Skin of body (tissue), 1 donor: ENCODE measurements at regions not wholly inside any gene's neighbourhood (a gene's known extent, or its start where the extent isn't known, plus 50 kb on each side); places are given as distances from the start of the nearest gene placed in this dataset.
"Not testable (repeated sequence)": the region's sequence is repeated elsewhere in the genome, so short reads cannot be mapped to it uniquely, and the experiment has no call there.

ENCODE experiments used
- DNase-seq: peaks from one replicate; lab custom pipeline; 2025; lab: John Stamatoyannopoulos, UW

- no peak for DNase-seq
Observed at GRCh38 chr5:29508131-29508530, 1685.4 kb upstream of the CDH6 start.

- no peak for DNase-seq
Observed at GRCh38 chr5:29504411-29504810, 1689.1 kb upstream of the CDH6 start.

GRCh38 chr5:29498860-29499259, 1694.6 kb upstream of the CDH6 start:
- no peak for DNase-seq

GRCh38 chr5:29498412-29498811, 1695.1 kb upstream of the CDH6 start:
- no peak for DNase-seq

- no peak for DNase-seq
Observed at GRCh38 chr5:29485333-29485732, 1708.2 kb upstream of the CDH6 start.

GRCh38 chr5:29469581-29469980, 1723.9 kb upstream of the CDH6 start:
- DNase-seq, result no peak

DNA sequence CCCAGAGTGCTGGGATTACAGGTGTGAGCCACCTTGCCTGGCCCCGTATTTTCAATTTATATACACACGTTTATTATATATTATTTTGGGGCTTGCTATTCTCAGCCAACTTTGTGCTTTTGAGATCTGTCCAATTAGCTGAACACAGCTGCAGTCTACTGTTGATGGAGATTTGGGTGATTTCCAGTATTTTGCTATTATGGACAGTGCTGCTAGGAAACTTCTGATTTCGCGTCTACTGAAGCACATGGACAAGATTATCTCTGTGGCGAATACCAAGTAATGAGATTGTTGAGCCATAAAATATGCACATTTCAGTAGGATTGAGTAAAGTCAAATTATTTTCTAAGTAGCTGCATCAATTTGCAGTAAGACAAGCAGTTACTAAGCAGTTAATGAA, 1731.2 kb upstream of the CDH6 start:
- DNase-seq, result peak; percentile 22

GRCh38 chr5:29460971-29461559, 1732.4 kb upstream of the CDH6 start:
- DNase-seq, result no peak

DNA sequence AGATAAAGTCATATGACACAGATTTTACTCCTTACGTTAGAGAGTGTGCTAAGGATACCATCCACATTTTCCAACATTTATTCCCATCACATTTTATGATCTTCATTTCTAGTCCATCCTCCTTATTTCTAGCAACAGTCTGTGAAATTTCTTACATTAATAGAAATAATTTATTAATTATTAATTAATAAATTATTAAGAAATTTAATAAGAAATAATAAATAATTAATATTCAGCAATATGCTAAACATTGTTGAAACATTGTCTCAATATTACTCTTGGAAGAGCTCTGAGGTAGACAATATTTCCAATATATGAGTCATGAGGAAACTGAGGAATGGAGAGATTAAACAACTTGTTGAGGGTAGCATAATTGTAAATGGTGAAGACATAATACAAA, 1742.5 kb upstream of the CDH6 start:
- not testable (repeated sequence) for DNase-seq

DNA sequence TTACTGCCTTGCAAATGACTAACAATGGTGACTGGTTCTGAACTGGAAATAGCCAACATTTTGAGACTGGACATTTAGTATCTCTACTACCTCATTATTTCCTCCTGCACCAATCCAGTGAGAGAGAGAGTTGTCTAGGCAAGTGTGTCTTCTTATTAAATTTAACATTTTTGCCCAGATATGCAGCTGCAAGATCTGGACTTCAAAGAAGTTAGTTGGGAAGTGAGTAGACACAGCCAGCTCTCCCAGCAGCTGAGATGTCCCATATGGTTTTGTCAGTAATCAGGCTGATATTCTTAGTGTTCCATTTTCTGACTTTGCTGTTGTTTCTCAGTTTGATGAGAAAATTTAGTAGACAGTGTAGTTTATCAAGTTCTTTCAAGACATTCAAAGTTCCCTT, 1778.8 kb upstream of the CDH6 start:
- DNase-seq, result no peak

DNA sequence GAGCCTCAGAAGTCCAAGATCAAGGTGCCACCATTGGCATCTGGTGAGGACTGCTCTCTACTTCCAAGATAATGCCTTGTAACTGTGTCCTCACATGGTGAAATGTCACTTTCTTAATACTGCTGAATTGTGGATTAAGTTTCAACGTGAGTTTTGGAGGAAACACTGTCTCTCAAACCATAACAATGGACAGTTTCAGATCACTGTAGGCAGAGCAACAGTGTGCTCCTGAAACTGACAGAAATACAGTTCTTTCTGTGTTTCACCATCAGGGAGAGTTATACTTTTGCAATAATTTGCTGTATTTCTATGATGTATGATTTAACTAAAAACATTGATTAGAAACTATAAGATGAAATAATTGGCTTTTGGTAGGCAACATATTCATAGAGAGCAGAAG, 1780.5 kb upstream of the CDH6 start:
- DNase-seq, result no peak

DNA sequence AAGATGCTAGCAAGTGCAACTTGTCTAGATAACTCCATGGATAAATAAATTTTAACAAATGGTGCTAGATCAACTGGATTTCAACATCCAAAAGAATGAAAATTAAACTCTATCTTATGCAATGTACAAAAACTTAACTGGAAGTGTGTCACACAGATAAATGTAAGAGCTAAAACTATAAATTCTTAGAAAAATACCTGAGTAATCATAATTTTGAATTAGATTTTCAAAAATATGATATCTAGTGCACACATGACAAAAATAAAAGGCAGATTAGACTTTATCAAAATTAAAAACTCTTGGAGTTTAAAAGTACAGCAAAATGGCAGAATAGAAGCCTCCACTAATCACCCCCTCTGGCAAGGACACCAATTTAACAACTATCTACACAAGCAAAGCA, 1791.2 kb upstream of the CDH6 start:
- no peak for DNase-seq

DNA sequence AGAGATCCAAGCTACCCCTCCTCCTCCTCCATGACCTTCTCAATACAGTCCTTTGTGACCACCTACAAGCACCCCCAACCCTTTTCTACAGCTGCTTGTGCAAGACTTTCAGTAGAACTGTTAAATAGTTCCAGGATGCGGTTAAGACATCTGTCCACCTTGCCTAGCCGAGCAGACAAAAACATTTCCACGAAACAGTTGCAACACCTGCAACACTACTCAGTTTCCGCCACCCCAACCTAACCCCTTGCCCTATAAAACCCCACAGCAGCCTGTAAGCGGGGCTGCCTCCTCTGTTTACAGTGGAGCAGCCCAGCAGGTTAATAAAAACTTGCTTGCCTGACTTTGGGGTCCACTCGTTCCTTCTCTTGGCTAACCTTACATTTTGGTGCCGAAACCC, 1803.5 kb upstream of the CDH6 start:
- no peak for DNase-seq

DNA sequence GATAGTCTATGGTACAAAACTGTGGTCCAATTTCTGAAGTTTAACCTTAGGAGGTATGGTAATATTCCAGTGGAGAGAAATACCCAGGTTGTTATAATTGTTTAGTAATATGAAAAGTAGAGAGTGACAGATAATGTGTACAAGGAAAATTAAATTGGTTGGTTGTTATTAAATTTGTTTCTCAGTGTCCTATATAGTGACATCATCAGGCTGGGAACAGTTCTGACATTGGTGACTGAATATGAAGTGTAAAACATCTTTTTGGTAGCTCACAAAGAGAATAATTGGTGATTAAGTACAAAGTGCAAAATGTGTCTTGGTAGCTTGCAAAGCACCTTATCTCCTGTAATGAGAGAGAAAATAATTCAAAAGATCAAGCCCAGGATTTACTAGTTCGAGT, 1806.1 kb upstream of the CDH6 start:
- no peak for DNase-seq

GRCh38 chr5:29382780-29383179, 1810.7 kb upstream of the CDH6 start:
- DNase-seq, result no peak

DNA sequence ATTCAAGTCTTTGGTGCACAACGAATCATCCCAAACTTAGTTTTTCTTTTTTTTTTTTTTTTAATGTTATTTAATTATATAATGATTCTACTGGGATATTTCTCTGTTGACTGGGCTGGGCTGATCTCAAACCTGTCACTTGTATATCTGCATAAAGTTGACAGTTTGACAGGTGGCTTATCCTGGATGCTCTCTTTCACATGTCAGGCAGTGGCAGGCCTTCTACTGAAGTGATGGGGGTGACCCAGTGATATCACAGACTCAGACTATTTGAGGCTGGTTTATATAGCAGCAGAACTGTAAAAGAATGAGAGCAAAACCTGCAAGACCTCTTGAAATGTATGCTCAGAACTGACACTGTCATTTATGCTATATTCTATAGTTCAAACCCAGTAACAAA, 1813.5 kb upstream of the CDH6 start:
- DNase-seq, result no peak

GRCh38 chr5:29379619-29380018, 1813.9 kb upstream of the CDH6 start:
- no peak for DNase-seq

DNA sequence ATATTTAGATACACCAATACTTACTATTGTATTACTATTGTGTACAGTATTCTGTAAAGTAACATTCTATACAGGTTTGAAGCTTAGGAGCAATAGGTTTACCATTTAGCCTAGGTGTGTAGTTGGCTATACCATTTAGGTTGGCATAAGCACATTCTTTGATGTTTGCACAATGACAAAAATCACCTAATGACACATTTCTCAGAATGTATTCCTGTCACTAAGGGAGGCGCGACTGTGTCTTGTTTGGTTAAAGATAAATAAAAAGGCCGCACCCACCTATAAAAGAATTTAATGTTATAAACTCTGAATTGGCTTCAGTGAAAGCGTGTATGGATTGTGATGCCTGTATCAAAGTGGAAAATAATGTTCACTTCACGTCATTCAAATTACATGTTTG, 1815.4 kb upstream of the CDH6 start:
- DNase-seq, result no peak

GRCh38 chr5:29370248-29370647, 1823.2 kb upstream of the CDH6 start:
- DNase-seq, result no peak

GRCh38 chr5:29367176-29367833, 1826.2 kb upstream of the CDH6 start:
- DNase-seq, result no peak

GRCh38 chr5:29351170-29351569, 1842.3 kb upstream of the CDH6 start:
- DNase-seq, result no peak

DNA sequence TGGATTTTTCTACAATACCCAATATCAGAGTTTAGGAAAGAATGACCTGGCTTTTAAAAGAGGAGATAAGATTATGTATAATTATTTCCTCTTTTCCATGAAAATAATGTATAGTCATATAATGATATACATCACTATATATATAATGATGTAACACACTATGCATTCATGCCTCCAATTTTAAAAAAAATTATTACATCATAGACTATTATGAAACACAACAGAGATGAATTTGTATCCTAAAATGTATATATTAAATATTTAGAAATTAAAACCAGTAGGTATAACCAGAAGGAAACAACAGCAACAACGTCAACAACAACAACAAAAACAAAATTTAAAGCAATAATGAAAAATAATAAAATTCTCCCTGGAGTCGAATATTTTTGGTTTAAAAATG, 1856.5 kb upstream of the CDH6 start:
- no peak for DNase-seq

DNA sequence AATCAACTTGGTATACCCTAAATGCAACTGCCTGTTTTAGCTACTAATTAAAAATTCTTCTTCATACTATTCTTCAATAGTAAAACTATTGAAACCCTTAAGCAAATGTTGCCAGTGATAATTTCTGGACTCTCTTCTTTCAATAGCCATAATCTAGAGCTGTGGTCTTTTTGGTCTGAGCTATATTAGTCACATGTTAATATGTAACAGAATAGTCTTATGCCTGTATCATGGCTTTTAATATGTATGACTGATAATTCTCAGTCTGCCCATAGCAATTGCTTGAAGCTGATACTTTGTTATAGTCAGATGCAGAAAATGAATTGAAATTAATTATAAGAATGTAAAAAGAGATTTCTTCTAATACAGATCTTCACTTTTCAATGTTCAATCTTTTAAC, 1871.9 kb upstream of the CDH6 start:
- DNase-seq, result no peak

DNA sequence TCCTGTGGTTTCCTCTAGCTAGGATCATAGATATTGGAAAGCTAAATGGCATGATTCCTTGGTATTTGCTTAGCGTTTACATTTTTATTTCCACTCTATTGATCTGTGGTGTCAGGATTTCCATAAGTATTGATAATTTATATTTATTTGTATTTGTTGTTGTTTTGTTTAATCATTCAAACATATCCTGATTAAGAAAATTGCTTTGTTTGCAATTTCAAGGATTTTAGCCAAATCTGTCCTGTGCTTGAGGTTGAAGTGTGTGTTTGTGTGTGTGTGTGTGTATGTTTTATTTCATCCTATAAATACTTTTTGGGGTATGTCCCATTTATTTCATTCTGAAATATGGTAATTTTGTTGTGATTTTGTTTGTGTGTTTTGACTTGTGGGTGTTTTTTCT, 1884.1 kb upstream of the CDH6 start:
- no peak for DNase-seq
